Adrenal gland (tissue), 5 donors: ENCODE measurements at regions not wholly inside any gene's neighbourhood (a gene's known extent, or its start where the extent isn't known, plus 50 kb on each side); places are given as distances from the start of the nearest gene placed in this dataset.

Source experiments
- CTCF ChIP-seq, 6 experiments: fragments of 450-650 bp in 4 of 6; fragments of 200-600 bp in 2 of 6; sonication (generic) in 1 of 6; IDR thresholded peaks; 1 replicate in 5 of 6; 2 replicates in 1 of 6; pipeline versions ENCODE4 v1.5.1 to v1.8.0; 2016 to 2021; ENCODE audit warnings: antibody characterized with exemption in 6 of 6, mild to moderate bottlenecking in 2 of 6, moderate library complexity in 1 of 6
- POLR2A ChIP-seq, 2 donors: fragments of 450-650 bp; IDR thresholded peaks; one replicate each; pipeline ENCODE4 v1.6.1; 2017; ENCODE audit warnings: antibody characterized with exemption in 2 of 2, mild to moderate bottlenecking in 2 of 2, moderate library complexity in 1 of 2
- donor health status: DM: no; HTN: no; CAD: no.

- TF ChIP-seq CTCF (IDR thresholded peaks at IDR 0.05) = no peak
- no peak for TF ChIP-seq POLR2A (IDR thresholded peaks at IDR 0.05)
Measured at GRCh38 chr10:120174491-120174890, 282.0 kb downstream of the SEC23IP start.
